Activated CD4-positive, alpha-beta memory T cell treated with anti-CD3 and anti-CD28 coated beads, Interleukin-2, amount 10 ng/mL, durations not matched to agents 7 days and 5 days (primary cell): ENCODE measurements at regions not wholly inside any gene's neighbourhood (a gene's known extent, or its start where the extent isn't known, plus 50 kb on each side); places are given as distances from the start of the nearest gene placed in this dataset.

ENCODE experiments used
- CTCF ChIA-PET: fragments of 350-600 bp; sonication (Branson Sonifier 250); formaldehyde crosslinking; loops from one replicate; lab custom pipeline; 2021; ENCODE audit warnings: antibody characterized with exemption, inconsistent platforms; lab: Charles Lee
- POLR2A ChIA-PET: fragments of 350-600 bp; sonication (Branson Sonifier 250); formaldehyde crosslinking; loops from one replicate; lab custom pipeline; 2021; ENCODE audit warnings: antibody characterized with exemption; lab: Charles Lee
- DNase-seq: peaks from one replicate; pipeline ENCODE4 v3.0.0-alpha.2; 2020
- H3K27ac Mint-ChIP-seq: one replicate; pipeline ENCODE4 v1.8.0; 2021; ENCODE audit warnings: mild to moderate bottlenecking, mixed read lengths
- H3K27me3 Mint-ChIP-seq: one replicate; pipeline ENCODE4 v1.8.0; 2021; ENCODE audit warnings: mixed read lengths
- H3K36me3 Mint-ChIP-seq: one replicate; pipeline ENCODE4 v1.8.0; 2021; ENCODE audit warnings: low read depth, mixed read lengths
- H3K4me1 Mint-ChIP-seq: one replicate; pipeline ENCODE4 v1.8.0; 2021; ENCODE audit warnings: mixed read lengths
- H3K4me3 Mint-ChIP-seq: one replicate; pipeline ENCODE4 v1.8.0; 2021; ENCODE audit warnings: mild to moderate bottlenecking, mixed read lengths
- H3K9me3 Mint-ChIP-seq: one replicate; pipeline ENCODE4 v1.8.0; 2021; ENCODE audit warnings: mixed read lengths

DNA sequence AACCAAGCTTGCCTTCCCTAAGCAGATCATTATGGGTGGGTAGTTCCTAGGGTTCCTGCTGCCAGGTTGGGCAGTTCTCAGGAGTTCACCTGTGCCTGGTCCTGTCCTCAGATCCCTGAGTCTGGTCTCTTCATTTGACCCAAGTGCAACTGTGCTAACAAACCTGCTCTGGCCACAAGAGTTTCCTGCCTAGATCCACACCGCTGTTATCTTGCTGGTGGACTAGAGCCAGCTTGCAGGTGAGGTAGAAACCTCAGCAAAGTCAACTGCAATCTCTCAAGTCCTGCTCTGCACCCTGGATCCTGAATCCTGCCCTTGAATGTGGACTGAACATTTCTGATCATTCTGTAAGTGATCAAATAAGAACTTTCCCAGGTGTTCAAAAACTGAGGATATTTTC, 191.8 kb upstream of the LRFN2 start:
- ChIA-PET CTCF (no interaction called here), POLR2A (no interaction called here)
- Mint-ChIP-seq H3K36me3 (no peaks in the 10 kb centered on the region), H3K4me1 (no peaks in the 10 kb centered on the region), H3K4me3 (no peak overlapping the region), H3K27me3 (no peaks in the 10 kb centered on the region), H3K9me3 (no peaks in the 10 kb centered on the region), H3K27ac (no peak overlapping the region)
- no peak for DNase-seq

DNA sequence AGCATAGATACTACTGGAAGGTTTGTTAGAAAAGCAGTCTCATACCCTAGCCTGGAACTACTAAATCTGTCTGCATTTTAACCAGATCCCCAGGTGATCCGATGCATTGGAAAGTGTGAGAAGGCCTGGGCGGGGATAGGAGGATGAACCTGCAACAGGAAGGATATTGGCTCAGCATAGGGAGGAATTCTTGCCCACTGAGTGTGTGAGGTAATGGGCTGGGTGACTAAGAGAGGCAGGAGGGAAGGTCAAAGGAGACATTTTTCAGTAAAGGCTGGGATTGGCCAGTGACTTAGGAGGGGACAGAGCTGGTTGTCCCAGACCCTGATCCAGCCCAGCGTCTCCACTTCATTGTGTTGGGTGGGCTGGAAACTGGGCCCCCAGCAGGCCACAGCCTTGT, 191.0 kb upstream of the LRFN2 start:
- ChIA-PET CTCF (no interaction called here), POLR2A (no interaction called here)
- Mint-ChIP-seq H3K36me3 (no peaks in the 10 kb centered on the region), H3K4me3 (no peak overlapping the region), H3K27me3 (no peaks in the 10 kb centered on the region), H3K27ac (no peak overlapping the region), H3K9me3 (no peaks in the 10 kb centered on the region), H3K4me1 (no peaks in the 10 kb centered on the region)
- no peak for DNase-seq

DNA sequence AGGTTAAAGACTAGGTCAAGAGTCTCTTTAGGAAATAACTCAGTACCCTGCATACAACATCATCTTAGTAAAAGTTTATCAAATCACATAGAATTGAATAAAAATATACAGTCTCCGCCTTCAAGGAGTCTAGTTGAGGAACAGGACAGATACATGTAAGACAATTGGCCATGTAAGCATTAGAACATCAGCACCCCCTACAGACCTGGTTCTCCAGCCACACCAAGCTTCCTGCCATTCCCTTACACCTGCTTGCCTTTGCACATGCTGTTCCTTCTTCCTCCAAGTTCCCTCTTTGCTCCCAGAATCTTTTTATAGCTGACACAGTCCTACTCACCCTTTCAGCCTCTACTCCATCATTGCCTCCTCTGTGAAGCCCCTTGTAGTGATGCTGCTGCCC, 187.8 kb upstream of the LRFN2 start:
- peaks cover 8% of the 10 kb centered on the region for H3K27me3 Mint-ChIP-seq
- no peak overlapping the region for H3K4me3 Mint-ChIP-seq
- CTCF ChIA-PET: no interaction called here
- no peaks in the 10 kb centered on the region for H3K36me3 Mint-ChIP-seq
- no peak overlapping the region for H3K27ac Mint-ChIP-seq
- H3K9me3 Mint-ChIP-seq: no peaks in the 10 kb centered on the region
- H3K4me1 Mint-ChIP-seq: no peaks in the 10 kb centered on the region
- POLR2A ChIA-PET: no interaction called here
- DNase-seq: no peak

DNA sequence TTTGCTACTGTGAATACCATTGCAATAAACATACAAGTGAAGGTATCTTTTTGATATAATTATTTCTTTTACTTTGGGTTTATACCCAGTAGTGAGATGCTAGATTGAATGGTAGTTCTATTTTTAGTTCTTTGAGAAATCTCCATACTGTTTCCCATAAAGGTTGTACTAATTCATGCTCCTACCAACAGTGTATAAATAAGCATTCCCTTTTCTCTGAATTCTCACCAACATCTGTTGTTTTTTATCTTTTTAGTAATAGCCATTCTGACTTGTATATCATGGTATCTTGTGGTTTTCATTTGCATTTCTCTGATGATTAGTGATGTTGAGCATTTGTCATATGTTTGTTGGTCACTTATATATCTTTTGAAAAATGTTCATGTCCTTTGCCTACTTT, 183.6 kb upstream of the LRFN2 start:
- no peak overlapping the region for H3K4me3 Mint-ChIP-seq
- H3K4me1 Mint-ChIP-seq: no peaks in the 10 kb centered on the region
- no peaks in the 10 kb centered on the region for H3K36me3 Mint-ChIP-seq
- ChIA-PET POLR2A (no interaction called here), CTCF (no interaction called here)
- H3K9me3 Mint-ChIP-seq: no peaks in the 10 kb centered on the region
- peaks cover 15% of the 10 kb centered on the region for H3K27me3 Mint-ChIP-seq
- H3K27ac Mint-ChIP-seq: no peak overlapping the region
- no peak for DNase-seq

DNA sequence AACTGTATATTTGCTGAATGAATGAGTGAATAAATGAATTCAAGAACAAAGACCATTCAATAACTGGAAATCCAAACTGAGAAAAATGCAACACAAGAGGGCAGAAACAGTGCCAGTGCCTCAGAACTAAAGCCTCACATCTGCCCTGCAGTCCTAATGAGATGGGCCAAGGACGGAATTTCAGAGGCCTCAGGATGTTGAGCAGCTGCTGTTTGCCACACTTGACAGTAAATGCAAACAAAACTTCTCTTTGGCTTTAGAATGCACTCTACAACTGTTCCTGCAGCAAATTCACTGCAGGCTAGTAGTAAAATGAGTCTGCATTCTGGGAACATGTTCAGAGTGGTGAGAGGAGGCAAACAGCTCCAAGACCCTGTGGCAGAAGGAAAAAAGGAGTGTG, 177.6 kb upstream of the LRFN2 start:
- Mint-ChIP-seq H3K4me3 (no peak overlapping the region), H3K9me3 (peaks cover 2% of the 10 kb centered on the region), H3K27ac (no peak overlapping the region), H3K36me3 (no peaks in the 10 kb centered on the region), H3K4me1 (no peaks in the 10 kb centered on the region), H3K27me3 (peaks cover 8% of the 10 kb centered on the region)
- DNase-seq: no peak
- ChIA-PET CTCF (no interaction called here), POLR2A (no interaction called here)

DNA sequence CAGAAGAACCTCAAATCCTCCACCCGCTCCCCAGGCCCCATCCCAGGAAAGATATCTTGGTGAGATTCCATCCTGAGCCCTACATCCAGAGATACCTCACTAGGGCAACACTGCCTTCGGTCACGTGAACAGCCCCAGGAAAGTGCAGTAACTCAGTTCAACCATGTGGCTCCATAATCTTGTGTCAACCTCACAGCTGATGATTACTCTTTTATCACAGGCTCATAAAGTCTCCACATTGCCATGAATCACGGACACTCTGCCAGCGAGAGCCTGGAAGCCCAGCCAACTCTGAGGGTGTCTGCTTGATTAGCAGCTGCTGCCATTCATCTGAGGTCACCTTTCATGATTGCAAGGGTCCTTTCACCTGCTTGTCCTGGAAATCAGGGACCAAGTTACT, 175.8 kb upstream of the LRFN2 start:
- Mint-ChIP-seq H3K27me3 (peaks cover 8% of the 10 kb centered on the region), H3K4me1 (no peaks in the 10 kb centered on the region), H3K4me3 (no peak overlapping the region), H3K27ac (no peak overlapping the region), H3K36me3 (no peaks in the 10 kb centered on the region), H3K9me3 (peaks cover 2% of the 10 kb centered on the region)
- POLR2A ChIA-PET: no interaction called here
- CTCF ChIA-PET: no interaction called here
- no peak for DNase-seq

DNA sequence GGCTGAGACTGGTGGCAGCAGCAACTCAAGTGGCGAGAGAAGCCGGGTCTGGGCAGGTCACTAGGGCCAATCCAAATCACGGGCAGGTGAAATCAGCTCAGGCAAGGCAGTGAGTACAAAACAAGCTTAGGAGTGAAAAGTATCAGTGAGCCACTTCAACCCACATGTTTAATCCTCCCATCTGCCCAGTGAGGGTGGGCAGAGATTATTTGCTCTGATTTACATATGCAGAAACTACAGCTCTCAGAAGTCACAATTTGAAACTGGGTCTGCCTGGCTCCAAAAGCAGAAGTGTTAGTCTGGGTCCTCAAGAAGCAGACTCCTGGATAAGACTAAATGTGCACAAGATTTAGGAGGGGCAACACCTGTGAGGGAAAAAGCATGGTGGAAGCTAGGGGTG, 173.7 kb upstream of the LRFN2 start:
- Mint-ChIP-seq H3K4me3 (no peak overlapping the region), H3K27ac (no peak overlapping the region), H3K36me3 (no peaks in the 10 kb centered on the region), H3K27me3 (peaks cover 23% of the 10 kb centered on the region), H3K4me1 (no peaks in the 10 kb centered on the region), H3K9me3 (peaks cover 2% of the 10 kb centered on the region)
- CTCF ChIA-PET: no interaction called here
- POLR2A ChIA-PET: no interaction called here
- DNase-seq: no peak

DNA sequence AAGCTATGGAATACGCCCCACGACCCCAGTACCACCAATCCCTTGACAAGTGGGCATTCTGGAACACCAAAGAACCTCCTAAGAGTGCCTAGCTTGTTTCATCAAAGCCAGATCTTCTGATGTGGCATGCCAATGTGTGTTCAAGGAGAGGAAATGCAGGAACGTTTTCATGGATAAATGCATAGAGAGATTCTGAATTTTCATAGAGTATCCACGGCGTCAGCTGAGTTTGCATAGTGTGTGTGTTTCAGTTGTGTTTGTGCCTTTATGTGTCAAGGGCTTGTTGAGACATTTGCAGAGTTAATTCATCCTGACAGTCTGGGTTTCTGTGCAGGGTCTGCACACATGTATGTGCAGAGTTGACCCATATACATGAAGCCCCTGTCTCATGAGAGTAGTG, 172.7 kb upstream of the LRFN2 start:
- ChIA-PET CTCF (no interaction called here), POLR2A (no interaction called here)
- Mint-ChIP-seq H3K4me3 (no peak overlapping the region), H3K36me3 (no peaks in the 10 kb centered on the region), H3K27ac (no peak overlapping the region), H3K27me3 (peaks cover 31% of the 10 kb centered on the region), H3K4me1 (no peaks in the 10 kb centered on the region), H3K9me3 (peaks cover 2% of the 10 kb centered on the region)
- DNase-seq: no peak

DNA sequence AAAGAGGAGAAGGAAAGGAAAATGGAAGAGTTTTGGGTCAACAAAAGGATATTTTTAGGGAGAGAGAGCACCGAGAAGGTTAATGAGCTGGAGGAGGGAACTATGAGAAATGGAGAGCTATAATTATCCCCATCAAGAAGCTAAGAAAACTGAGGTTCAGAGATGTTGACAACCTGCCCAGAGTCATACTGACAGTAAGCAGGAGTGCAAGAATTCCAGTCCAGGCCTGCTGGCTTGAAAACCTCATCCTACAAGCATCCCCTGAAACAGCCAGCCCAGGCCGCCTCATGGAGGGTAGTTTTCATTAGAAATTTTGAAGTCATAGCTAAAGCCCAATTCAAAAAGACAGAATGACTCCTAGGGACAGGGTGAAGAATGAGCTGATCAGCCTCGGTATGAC, 172.1 kb upstream of the LRFN2 start:
- no peak for DNase-seq
- CTCF ChIA-PET: no interaction called here
- POLR2A ChIA-PET: no interaction called here
- Mint-ChIP-seq H3K27me3 (peaks cover 36% of the 10 kb centered on the region), H3K4me3 (no peak overlapping the region), H3K27ac (no peak overlapping the region), H3K4me1 (no peaks in the 10 kb centered on the region), H3K36me3 (no peaks in the 10 kb centered on the region), H3K9me3 (peaks cover 2% of the 10 kb centered on the region)

DNA sequence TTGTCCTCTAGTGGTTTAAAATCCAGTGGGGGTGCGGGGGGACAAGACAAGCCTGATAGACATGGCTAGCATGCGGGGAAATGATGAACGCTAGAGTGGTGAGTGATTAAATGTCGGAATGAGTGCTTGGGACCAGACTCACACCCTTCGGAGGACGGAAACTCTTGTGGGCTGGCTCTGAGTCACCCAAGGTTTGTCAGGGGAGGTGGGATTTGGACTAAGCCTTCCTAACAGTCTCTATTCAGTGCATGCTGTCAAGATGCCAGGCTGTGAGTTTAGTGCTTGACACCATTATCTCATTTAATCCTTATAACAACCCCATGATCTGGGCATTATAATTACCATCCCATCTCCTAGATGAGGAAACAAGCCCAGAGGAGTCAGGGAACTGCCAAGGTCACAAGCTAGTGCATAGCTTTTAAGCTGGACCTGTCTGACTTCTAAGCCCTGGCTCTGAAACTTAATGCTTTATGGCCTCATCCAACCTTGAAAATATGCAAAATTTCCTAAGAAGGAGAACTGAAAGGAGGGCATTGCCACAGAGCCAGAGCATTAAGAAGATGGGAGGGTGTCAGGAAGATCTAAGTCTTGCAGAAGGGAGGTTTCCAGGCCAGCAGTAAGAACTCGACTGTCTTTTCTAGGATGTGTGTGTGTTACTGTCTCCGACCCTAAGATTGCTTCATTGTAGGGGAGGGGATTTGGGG, 168.7 kb upstream of the LRFN2 start:
- H3K36me3 Mint-ChIP-seq: no peaks in the 10 kb centered on the region
- no peak overlapping the region for H3K27ac Mint-ChIP-seq
- DNase-seq: no peak
- no peaks in the 10 kb centered on the region for H3K9me3 Mint-ChIP-seq
- no peak overlapping the region for H3K4me3 Mint-ChIP-seq
- ChIA-PET CTCF (no interaction called here), POLR2A (no interaction called here)
- peaks cover 45% of the 10 kb centered on the region for H3K27me3 Mint-ChIP-seq
- no peaks in the 10 kb centered on the region for H3K4me1 Mint-ChIP-seq

DNA sequence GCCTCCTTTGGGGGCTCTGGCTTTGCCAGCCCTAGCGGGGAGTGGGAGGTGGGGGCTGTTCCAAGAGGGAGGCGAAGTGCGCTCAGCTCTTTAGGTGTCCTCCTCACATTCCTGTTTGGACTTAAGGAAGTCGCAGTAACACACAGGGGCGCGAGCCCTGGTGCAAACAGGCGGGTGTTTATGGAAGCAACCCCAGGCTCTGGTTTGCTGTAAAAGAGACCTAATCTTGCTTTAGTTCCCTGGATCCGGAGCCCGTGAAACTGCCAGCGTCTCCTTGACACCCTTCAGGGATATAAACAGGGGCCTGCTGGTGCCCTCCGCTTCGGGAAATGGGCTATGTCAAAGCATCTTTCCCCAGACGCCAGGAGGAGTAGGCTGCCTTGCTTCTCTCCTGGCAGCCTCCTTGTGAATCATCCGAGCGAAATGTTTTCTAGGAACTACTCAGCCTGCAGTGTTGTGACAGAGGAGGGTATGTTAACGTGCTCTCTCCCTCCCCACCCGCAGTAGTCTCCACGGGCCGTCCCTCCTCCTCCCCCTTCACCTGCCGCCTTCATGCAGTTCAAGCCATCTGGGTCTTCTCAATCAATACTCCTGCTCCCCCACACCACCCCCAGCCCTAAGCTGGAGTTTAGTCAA, 168.0 kb upstream of the LRFN2 start:
- Mint-ChIP-seq H3K36me3 (no peaks in the 10 kb centered on the region), H3K4me1 (no peaks in the 10 kb centered on the region), H3K4me3 (no peak overlapping the region), H3K27me3 (peaks cover 45% of the 10 kb centered on the region), H3K9me3 (no peaks in the 10 kb centered on the region), H3K27ac (no peak overlapping the region)
- CTCF ChIA-PET: no interaction called here
- POLR2A ChIA-PET: no interaction called here
- DNase-seq: no peak

DNA sequence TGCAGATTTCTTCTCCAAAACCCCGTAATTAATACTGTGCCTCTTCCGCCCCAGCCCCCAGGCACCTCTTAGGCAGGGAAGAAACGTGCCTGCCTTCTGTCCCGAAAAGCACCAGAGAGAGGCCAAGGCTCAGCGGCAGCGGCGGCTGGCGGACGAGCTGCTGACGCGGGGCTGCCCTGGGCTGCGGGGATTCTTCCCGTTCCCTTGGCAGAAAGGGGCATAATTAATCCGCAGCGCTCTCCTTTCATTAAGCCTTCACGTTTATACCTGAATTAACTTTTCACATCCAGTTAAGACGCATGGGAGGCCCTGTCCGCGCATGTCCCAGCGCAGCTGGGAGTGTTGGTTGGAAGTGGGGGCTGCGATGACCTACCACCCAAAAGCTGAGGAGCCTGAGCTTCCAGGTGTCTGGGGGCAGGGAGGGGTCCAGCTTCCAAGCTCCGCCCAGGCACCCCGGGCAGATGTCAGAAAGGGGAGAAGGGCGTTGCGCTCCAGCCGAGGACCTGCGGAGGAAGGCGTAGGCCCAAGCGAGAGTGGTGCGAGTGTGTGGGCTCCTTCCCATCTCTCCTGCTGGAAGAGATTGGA, 167.4 kb upstream of the LRFN2 start:
- H3K9me3 Mint-ChIP-seq: no peaks in the 10 kb centered on the region
- no peak for DNase-seq
- no peaks in the 10 kb centered on the region for H3K36me3 Mint-ChIP-seq
- H3K27me3 Mint-ChIP-seq: peaks cover 48% of the 10 kb centered on the region
- no peak overlapping the region for H3K27ac Mint-ChIP-seq
- POLR2A ChIA-PET: no interaction called here
- no peak overlapping the region for H3K4me3 Mint-ChIP-seq
- CTCF ChIA-PET: no interaction called here
- H3K4me1 Mint-ChIP-seq: no peaks in the 10 kb centered on the region

DNA sequence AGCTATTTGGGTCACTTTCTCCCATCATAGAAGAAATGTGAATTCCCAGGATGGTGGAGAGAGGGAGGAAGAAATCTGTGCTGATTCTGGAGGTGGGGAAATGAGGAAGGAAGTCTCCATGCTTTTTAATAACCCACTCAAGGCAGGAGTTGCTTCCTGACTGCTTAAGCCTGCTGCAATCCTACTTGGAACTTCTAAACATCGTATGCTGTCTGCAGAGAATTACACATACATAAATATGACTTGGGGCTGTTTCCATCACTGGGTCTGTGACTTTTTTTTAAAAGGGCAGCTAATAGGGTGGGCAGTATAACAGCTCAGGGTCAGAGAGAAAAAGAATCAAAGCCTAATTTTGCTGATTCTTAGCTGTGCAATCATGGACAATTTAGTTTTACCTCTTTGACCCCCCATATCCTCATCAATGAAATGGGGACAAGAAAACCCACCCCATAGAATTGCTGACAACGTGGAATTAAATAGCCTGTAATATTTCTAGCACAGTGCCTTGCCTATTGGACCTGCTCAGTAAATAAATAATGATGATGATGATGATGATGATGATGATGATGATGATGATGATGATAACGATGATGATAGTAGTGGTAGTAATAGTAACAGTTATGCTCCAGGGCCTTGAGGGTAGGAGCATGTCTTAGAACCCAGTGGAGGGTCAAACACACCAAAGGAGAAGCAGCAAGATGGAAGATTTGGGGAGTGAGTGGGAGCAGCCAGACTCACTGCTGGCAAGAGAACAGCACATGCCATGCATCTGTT, 166.7 kb upstream of the LRFN2 start:
- Mint-ChIP-seq H3K36me3 (no peaks in the 10 kb centered on the region), H3K4me1 (no peaks in the 10 kb centered on the region), H3K27ac (no peak overlapping the region), H3K9me3 (no peaks in the 10 kb centered on the region), H3K27me3 (peaks cover 49% of the 10 kb centered on the region), H3K4me3 (no peak overlapping the region)
- DNase-seq: no peak
- POLR2A ChIA-PET: no interaction called here
- CTCF ChIA-PET: no interaction called here
